ENCODE measurements at regions not wholly inside any gene's neighbourhood (a gene's known extent, or its start where the extent isn't known, plus 50 kb on each side); places are given as distances from the start of the nearest gene placed in this dataset.

DNA sequence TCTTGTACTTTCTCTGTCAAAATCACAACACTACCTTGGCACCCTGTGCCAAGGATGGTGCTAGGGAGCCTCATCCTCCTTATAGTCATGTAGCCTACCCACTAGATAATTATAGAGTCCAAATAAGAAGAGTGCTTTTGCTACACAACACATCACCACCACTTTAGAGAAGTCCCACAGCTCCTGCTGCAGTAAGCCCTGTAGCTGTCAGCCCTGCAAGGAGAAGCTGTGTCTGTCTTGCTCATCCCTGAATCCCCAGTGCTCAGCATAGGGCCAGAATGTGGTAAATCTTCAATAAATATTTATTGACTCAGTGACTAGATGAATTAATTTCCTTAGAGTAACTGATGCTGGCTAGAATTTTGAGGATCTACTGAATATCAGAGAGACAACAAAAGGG lies 190.8 kb downstream of the ZNF621 start:
- TF ChIP-seq, protein P1, sequence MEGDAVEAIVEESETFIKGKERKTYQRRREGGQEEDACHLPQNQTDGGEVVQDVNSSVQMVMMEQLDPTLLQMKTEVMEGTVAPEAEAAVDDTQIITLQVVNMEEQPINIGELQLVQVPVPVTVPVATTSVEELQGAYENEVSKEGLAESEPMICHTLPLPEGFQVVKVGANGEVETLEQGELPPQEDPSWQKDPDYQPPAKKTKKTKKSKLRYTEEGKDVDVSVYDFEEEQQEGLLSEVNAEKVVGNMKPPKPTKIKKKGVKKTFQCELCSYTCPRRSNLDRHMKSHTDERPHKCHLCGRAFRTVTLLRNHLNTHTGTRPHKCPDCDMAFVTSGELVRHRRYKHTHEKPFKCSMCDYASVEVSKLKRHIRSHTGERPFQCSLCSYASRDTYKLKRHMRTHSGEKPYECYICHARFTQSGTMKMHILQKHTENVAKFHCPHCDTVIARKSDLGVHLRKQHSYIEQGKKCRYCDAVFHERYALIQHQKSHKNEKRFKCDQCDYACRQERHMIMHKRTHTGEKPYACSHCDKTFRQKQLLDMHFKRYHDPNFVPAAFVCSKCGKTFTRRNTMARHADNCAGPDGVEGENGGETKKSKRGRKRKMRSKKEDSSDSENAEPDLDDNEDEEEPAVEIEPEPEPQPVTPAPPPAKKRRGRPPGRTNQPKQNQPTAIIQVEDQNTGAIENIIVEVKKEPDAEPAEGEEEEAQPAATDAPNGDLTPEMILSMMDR (IDR thresholded peaks at IDR 0.05 in 4 of 5, conservative IDR thresholded peaks at IDR 0.05 in 1 of 5), result no peak
- TF ChIP-seq POLR2A (IDR thresholded peaks at IDR 0.05), result no peak
